Dedifferentiated amniotic fluid mesenchymal stem cell (primary cell): ENCODE measurements at regions not wholly inside any gene's neighbourhood (a gene's known extent, or its start where the extent isn't known, plus 50 kb on each side); places are given as distances from the start of the nearest gene placed in this dataset.
"Not testable (repeated sequence)": the region's sequence is repeated elsewhere in the genome, so short reads cannot be mapped to it uniquely, and the experiment has no call there.

ENCODE experiments used
- DNase-seq: peaks from one replicate; pipeline ENCODE4 v3.0.0-alpha.2; 2016; ENCODE audit errors: extremely low spot score

- DNase-seq: no peak
Observed at GRCh38 chr10:65769828-65770227, 1156.0 kb upstream of the LRRTM3 start.

GRCh38 chr10:65778753-65779152, 1147.1 kb upstream of the LRRTM3 start:
- DNase-seq: no peak

GRCh38 chr10:65779985-65780384, 1145.9 kb upstream of the LRRTM3 start:
- DNase-seq: no peak

GRCh38 chr10:65786279-65786678, 1139.6 kb upstream of the LRRTM3 start:
- no peak for DNase-seq

- DNase-seq: no peak
Observed at GRCh38 chr10:65787571-65787970, 1138.3 kb upstream of the LRRTM3 start.

GRCh38 chr10:65788271-65788670, 1137.6 kb upstream of the LRRTM3 start:
- no peak for DNase-seq

GRCh38 chr10:65791979-65792378, 1133.9 kb upstream of the LRRTM3 start:
- DNase-seq: no peak

GRCh38 chr10:65793738-65794425, 1132.0 kb upstream of the LRRTM3 start:
- DNase-seq: no peak

- not testable (repeated sequence) for DNase-seq
Observed at GRCh38 chr10:65794861-65795260, 1131.0 kb upstream of the LRRTM3 start.

- DNase-seq: no peak
Observed at GRCh38 chr10:65796472-65796871, 1129.4 kb upstream of the LRRTM3 start.

GRCh38 chr10:65798133-65798532, 1127.7 kb upstream of the LRRTM3 start:
- DNase-seq: no peak

- no peak for DNase-seq
Observed at GRCh38 chr10:65802391-65802790, 1123.4 kb upstream of the LRRTM3 start.

GRCh38 chr10:65805511-65805910, 1120.3 kb upstream of the LRRTM3 start:
- DNase-seq: no peak

- DNase-seq: no peak
Observed at GRCh38 chr10:65805993-65806392, 1119.8 kb upstream of the LRRTM3 start.

- DNase-seq: no peak
Observed at GRCh38 chr10:65808687-65809333, 1117.0 kb upstream of the LRRTM3 start.

GRCh38 chr10:65811931-65812525, 1113.8 kb upstream of the LRRTM3 start:
- DNase-seq: no peak

GRCh38 chr10:65816536-65816935, 1109.3 kb upstream of the LRRTM3 start:
- no peak for DNase-seq

- no peak for DNase-seq
Observed at GRCh38 chr10:65818990-65819389, 1106.8 kb upstream of the LRRTM3 start.

GRCh38 chr10:65827359-65827758, 1098.5 kb upstream of the LRRTM3 start:
- DNase-seq: no peak

GRCh38 chr10:65838811-65839210, 1087.0 kb upstream of the LRRTM3 start:
- no peak for DNase-seq

- DNase-seq: no peak
Observed at GRCh38 chr10:65843203-65843602, 1082.6 kb upstream of the LRRTM3 start.

- DNase-seq: no peak
Observed at GRCh38 chr10:65845916-65846315, 1079.9 kb upstream of the LRRTM3 start.

- DNase-seq: no peak
Observed at GRCh38 chr10:65846541-65846940, 1079.3 kb upstream of the LRRTM3 start.
